Activated CD8-positive, alpha-beta memory T cell treated with anti-CD3 and anti-CD28 coated beads, Interleukin-2, amount 10 ng/mL, durations not matched to agents 7 days and 5 days (primary cell): ENCODE measurements at regions not wholly inside any gene's neighbourhood (a gene's known extent, or its start where the extent isn't known, plus 50 kb on each side); places are given as distances from the start of the nearest gene placed in this dataset.
A peak's percentile ranks its signal among the peaks of the same experiment; 100 is the strongest.

Source experiments
- ATAC-seq: fragments of 150-1000 bp; cut with Tn5 transposase; one replicate; pipeline ENCODE4 v1.10.0; 2021; ENCODE audit warnings: moderate library complexity
- CTCF ChIA-PET: fragments of 350-600 bp; sonication (Branson Sonifier 250); formaldehyde crosslinking; loops from one replicate; lab custom pipeline; 2021; ENCODE audit warnings: antibody characterized with exemption; lab: Charles Lee
- DNase-seq: peaks from one replicate; pipeline ENCODE4 v3.0.0-alpha.2; 2020
- H3K27ac Mint-ChIP-seq: one replicate; pipeline ENCODE4 v1.8.0; 2021; ENCODE audit warnings: mild to moderate bottlenecking, mixed read lengths
- H3K27me3 Mint-ChIP-seq: one replicate; pipeline ENCODE4 v1.8.0; 2021; ENCODE audit warnings: mixed read lengths
- H3K36me3 Mint-ChIP-seq: one replicate; pipeline ENCODE4 v1.8.0; 2021; ENCODE audit warnings: mild to moderate bottlenecking, mixed read lengths
- H3K4me1 Mint-ChIP-seq: one replicate; pipeline ENCODE4 v1.8.0; 2021; ENCODE audit warnings: mixed read lengths
- H3K4me3 Mint-ChIP-seq: one replicate; pipeline ENCODE4 v1.8.0; 2021; ENCODE audit warnings: mild to moderate bottlenecking, moderate library complexity, mixed read lengths
- H3K9me3 Mint-ChIP-seq: one replicate; pipeline ENCODE4 v1.8.0; 2022; ENCODE audit warnings: low read depth, mixed read lengths

DNA sequence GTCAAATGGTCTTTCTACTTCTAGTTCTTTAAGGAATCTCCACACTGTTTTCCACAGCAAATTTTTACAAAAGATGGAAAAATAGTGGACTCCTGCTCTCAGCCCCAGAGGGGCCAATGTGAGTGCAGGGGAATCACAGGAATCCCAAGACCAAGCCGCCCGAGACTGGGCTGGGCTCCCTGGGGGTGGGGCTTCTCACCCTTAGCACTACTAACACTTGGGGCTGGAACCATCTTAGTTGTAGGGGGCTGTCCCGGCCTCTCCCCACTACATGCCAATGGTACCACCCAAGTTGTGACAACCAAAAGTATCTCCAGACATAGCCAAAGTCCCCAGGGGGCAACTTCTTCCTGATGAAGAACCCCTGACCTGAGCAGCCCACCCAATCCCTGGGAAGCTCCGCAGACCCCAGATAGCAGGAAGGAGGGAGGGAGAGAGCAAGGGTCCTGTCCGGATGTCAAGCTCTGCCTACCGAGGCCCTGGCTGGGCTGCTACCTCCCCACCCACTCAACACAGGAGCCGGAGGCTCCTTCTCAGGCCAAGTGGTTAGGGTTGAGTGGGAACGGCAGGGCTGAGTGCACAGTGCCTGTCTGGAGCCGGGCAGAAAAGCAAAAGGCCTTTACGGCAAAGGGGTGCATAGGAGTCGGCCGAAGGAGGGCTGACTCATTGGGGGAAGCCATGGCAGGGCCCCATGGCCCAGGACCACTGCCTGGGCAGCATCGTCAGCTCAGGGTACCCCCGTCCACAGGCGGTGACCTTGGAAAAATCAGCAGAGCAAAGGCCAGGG, 122.5 kb upstream of the FGF3 start:
- DNase-seq, result no peak
- Mint-ChIP-seq H3K27me3 (no peaks in the 10 kb centered on the region), H3K27ac (no peak overlapping the region), H3K9me3 (no peaks in the 10 kb centered on the region), H3K36me3 (no peaks in the 10 kb centered on the region), H3K4me3 (no peak overlapping the region), H3K4me1 (no peaks in the 10 kb centered on the region)
- ATAC-seq, result no peak
- CTCF ChIA-PET, result no interaction called here

GRCh38 chr11:69942333-69942820, 123.2 kb upstream of the FGF3 start:
- CTCF ChIA-PET, result no interaction called here
- H3K27me3 Mint-ChIP-seq, result no peaks in the 10 kb centered on the region
- H3K36me3 Mint-ChIP-seq, result no peaks in the 10 kb centered on the region
- no peak overlapping the region for H3K27ac Mint-ChIP-seq
- no peaks in the 10 kb centered on the region for H3K9me3 Mint-ChIP-seq
- no peak for DNase-seq
- no peaks in the 10 kb centered on the region for H3K4me1 Mint-ChIP-seq
- ATAC-seq, result no peak
- H3K4me3 Mint-ChIP-seq, result no peak overlapping the region

DNA sequence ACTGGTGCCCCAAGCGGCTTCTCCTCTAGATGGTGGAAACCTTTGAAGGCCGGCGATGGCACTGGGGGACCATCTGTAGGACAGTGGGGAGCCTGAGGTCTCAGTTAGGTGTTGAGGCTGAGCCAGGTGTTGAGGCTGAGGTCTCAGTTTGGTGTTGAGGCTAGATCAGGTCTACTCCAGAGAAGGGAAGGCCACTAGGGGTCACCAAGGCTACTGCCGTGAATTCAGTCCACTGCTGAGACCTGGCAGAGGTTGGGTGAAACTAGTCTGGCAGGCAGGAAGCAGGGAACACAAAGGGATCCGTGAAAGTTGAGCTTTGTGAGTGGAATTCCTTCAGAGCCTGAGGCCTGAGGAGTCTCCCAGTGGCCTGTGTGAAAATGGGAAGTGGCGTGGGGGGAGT, 123.8 kb upstream of the FGF3 start:
- CTCF ChIA-PET, result no interaction called here

DNA sequence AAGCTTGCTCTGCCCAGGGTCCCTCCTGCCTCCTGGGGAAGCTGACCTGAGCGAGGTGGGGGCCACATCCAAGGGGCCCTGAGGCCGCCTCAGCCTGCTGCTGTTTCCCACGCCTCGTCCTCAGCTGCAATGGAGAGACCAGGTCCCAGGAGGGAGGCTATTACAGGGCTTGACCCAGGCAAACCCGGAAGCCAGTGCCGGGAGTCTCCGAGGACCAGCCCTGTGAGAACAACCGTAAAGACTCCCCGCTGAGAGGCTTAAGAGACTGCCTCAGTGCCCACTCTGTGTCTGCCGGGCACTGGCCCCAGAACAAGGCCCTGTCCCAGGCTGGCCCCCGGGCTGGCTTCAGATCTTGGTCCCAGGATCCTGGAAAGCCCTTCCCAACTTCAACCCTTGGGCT, 124.3 kb upstream of the FGF3 start:
- Mint-ChIP-seq H3K27ac (no peak overlapping the region), H3K36me3 (no peaks in the 10 kb centered on the region), H3K27me3 (no peaks in the 10 kb centered on the region), H3K9me3 (no peaks in the 10 kb centered on the region), H3K4me1 (no peaks in the 10 kb centered on the region), H3K4me3 (no peak overlapping the region)
- DNase-seq, result no peak
- no peak for ATAC-seq
- CTCF ChIA-PET, result no interaction called here

More for the DNA sequence above, 123.8 kb upstream of the FGF3 start:
- H3K4me3 Mint-ChIP-seq, result no peak overlapping the region
- ATAC-seq (no peak), DNase-seq (no peak)
- H3K4me1 Mint-ChIP-seq, result no peaks in the 10 kb centered on the region
- H3K36me3 Mint-ChIP-seq, result no peaks in the 10 kb centered on the region
- H3K27ac Mint-ChIP-seq, result no peak overlapping the region
- no peaks in the 10 kb centered on the region for H3K9me3 Mint-ChIP-seq
- no peaks in the 10 kb centered on the region for H3K27me3 Mint-ChIP-seq

- CTCF ChIA-PET, result no interaction called here
- H3K4me1 Mint-ChIP-seq, result no peaks in the 10 kb centered on the region
- no peak for DNase-seq
- no peak for ATAC-seq
- no peak overlapping the region for H3K4me3 Mint-ChIP-seq
- no peaks in the 10 kb centered on the region for H3K9me3 Mint-ChIP-seq
- no peak overlapping the region for H3K27ac Mint-ChIP-seq
- no peaks in the 10 kb centered on the region for H3K36me3 Mint-ChIP-seq
- H3K27me3 Mint-ChIP-seq, result no peaks in the 10 kb centered on the region
Observed at GRCh38 chr11:69944146-69944795, 125.1 kb upstream of the FGF3 start.

DNA sequence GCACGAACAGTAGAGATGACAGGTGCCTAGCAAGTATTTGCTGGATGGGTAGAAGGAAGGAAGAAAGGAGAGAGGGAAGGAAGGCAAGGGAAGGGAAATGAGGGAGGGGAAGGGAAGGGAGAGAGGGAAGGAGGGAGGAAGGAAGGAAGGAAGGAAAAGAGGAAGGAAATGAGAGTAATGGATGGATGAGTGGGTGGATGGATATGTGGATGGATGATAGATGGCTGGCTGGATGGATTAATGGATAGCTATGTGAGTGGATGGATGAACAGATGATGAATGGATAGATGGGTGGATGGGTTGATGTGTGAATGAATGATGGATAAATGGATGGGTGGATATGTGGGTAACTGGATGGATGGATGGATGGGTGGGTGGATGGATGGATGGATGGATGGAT, 125.9 kb upstream of the FGF3 start:
- H3K36me3 Mint-ChIP-seq, result no peaks in the 10 kb centered on the region
- no peak overlapping the region for H3K4me3 Mint-ChIP-seq
- H3K9me3 Mint-ChIP-seq, result no peaks in the 10 kb centered on the region
- no peaks in the 10 kb centered on the region for H3K4me1 Mint-ChIP-seq
- ATAC-seq (no peak), DNase-seq (no peak)
- no peak overlapping the region for H3K27ac Mint-ChIP-seq
- no peaks in the 10 kb centered on the region for H3K27me3 Mint-ChIP-seq
- CTCF ChIA-PET, result no interaction called here

DNA sequence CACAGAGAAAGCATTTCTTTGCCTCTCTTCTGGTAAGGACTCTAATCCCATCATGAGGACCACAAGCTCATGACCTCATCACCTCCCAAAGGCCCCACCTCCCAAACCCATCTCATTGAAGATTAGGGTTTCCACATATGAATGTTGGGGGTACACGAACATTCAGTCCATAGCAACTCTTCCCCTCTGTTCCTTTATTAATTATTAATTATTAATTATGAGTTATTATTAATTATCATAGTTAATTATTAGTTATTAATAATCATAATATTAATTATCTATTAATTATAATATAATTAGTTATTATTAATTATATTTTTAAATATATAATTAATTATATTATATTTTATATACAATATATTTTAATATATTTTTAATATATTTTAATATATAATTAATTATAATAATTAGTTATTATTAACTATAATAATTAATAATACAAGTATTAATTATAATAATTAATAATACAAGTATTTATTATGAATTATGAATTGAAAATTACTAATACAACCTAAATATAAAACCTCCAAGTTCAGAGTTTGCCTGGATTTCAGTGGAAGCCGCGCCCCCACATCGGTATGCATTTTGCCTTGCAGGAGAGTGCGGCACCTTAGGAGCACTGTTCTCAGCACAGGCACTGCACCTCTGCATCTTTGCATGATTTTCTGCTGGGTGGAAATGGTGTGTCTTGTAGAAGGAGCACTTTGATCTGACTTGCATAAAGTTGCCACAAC, 128.0 kb upstream of the FGF3 start:
- ATAC-seq, result no peak
- no peaks in the 10 kb centered on the region for H3K9me3 Mint-ChIP-seq

DNA sequence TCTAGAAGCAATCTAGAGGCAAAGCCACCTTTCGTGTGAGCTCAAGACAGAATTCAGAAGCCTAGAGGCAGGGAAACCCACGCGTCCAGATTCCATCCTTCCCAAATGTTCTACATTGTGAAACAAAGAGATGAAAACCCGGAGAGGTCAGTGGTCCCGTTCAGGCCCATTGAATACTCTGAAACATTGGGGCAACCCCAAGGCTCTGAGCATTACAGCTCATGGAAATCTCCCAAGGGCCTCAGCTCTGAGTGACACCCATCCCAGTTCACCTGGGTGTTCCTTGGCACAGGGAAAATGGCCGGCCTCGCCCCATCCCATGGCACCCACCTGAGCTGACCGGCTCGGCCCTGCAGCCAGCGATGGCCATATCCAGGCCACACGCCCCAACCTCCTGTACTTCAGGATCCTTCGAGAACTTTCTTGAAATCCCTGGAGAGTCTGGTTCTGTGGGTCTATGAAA, 128.6 kb upstream of the FGF3 start:
- Mint-ChIP-seq H3K27me3 (no peaks in the 10 kb centered on the region), H3K27ac (no peak overlapping the region), H3K36me3 (no peaks in the 10 kb centered on the region), H3K4me3 (no peak overlapping the region), H3K4me1 (no peaks in the 10 kb centered on the region), H3K9me3 (no peaks in the 10 kb centered on the region)
- DNase-seq (no peak), ATAC-seq (no peak)
- CTCF ChIA-PET, result interaction anchor here (1.0 kb wide), 1 partner anchor 10 kb away, joined by 3 read pairs; no protein-coding TSS in a partner anchor

More for the DNA sequence above, 128.0 kb upstream of the FGF3 start:
- H3K36me3 Mint-ChIP-seq, result no peaks in the 10 kb centered on the region
- DNase-seq, result no peak
- CTCF ChIA-PET, result interaction anchor here (1.0 kb wide), 1 partner anchor 10 kb away, joined by 3 read pairs; no protein-coding TSS in a partner anchor
- no peaks in the 10 kb centered on the region for H3K4me1 Mint-ChIP-seq
- H3K27ac Mint-ChIP-seq, result no peak overlapping the region
- no peaks in the 10 kb centered on the region for H3K27me3 Mint-ChIP-seq
- no peak overlapping the region for H3K4me3 Mint-ChIP-seq

DNA sequence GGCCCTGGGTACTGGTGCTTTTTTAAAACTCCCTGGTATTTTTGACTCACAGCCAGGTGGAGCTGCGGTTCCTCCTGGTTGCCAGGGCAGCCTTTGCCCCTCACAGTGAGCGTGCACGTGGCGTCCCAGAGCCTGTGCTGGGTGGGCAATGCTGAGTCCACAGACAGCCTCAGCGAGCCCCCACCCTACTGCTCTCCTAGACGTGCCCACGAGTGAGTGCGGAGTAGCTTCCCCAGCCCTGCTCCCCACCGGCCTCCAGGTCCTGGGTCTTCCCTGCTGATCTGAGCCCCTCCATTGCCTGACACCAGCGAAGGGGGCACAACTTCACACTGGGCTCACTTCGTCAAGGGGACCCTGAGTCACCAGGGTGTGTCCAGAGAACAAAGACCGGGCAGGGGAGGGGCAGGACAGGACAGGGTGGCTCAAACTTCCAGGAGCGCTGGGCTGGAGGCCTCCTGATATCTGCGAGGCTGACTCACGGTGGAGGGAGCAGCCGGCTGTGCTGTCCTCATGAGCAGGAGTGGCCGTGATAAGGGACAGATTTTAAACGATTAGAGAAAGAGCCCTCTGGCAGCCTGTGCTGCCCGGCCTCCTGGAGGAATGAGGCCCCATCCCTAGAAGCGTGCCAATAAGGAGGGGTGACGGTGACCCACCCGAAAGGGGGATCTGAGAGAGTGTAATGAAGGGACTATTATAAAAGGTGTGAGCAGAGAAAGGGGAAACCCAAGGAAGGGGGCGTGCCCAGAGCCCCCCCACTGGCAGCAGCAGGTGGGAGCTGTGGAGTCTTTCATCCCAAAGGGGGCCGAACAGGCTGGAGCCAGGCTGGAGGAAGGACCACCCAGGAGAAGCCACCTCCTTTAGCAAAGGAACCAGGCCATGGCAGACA, 129.3 kb upstream of the FGF3 start:
- Mint-ChIP-seq H3K9me3 (no peaks in the 10 kb centered on the region), H3K27me3 (no peaks in the 10 kb centered on the region), H3K27ac (no peak overlapping the region), H3K4me1 (no peaks in the 10 kb centered on the region), H3K36me3 (no peaks in the 10 kb centered on the region), H3K4me3 (no peak overlapping the region)
- ATAC-seq (no peak), DNase-seq (no peak)
- CTCF ChIA-PET, result interaction anchor here (1.0 kb wide), 1 partner anchor 9 kb away, joined by 3 read pairs; no protein-coding TSS in a partner anchor

GRCh38 chr11:69949327-69949726, 128.8 kb upstream of the ANO1 start:
- Mint-ChIP-seq H3K27me3 (no peaks in the 10 kb centered on the region), H3K27ac (no peak overlapping the region), H3K9me3 (no peaks in the 10 kb centered on the region), H3K4me1 (no peaks in the 10 kb centered on the region), H3K4me3 (no peak overlapping the region), H3K36me3 (no peaks in the 10 kb centered on the region)
- CTCF ChIA-PET, result no interaction called here
- no peak for DNase-seq
- no peak for ATAC-seq

GRCh38 chr11:69950120-69950519, 128.0 kb upstream of the ANO1 start:
- ATAC-seq (no peak), DNase-seq (peak; percentile 46)
- Mint-ChIP-seq H3K27ac (no peak overlapping the region), H3K9me3 (no peaks in the 10 kb centered on the region), H3K4me3 (no peak overlapping the region), H3K36me3 (no peaks in the 10 kb centered on the region), H3K4me1 (no peaks in the 10 kb centered on the region), H3K27me3 (no peaks in the 10 kb centered on the region)
- CTCF ChIA-PET, result no interaction called here

DNA sequence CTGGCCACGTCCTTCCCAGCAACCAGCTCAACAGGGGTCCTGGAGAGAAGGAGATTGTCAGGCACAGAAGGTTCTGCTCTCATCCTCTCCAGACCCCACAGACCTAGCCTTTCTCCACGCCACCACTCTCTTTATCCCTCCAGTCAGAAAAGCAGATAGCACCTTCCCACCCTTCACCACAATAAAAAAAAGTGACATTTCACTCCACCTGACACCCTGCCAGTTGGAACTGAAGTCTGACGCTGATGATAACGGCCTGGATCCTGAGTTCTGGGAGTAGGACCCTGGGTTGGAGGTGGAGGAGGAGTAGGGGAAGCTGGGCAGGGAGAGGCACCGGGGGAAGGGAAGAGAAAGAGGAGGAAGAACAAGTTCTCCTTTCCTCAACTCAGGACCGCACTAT, 127.5 kb upstream of the ANO1 start:
- Mint-ChIP-seq H3K4me3 (no peak overlapping the region), H3K27ac (no peak overlapping the region), H3K4me1 (no peaks in the 10 kb centered on the region), H3K27me3 (no peaks in the 10 kb centered on the region), H3K36me3 (no peaks in the 10 kb centered on the region), H3K9me3 (no peaks in the 10 kb centered on the region)
- DNase-seq (no peak), ATAC-seq (no peak)
- CTCF ChIA-PET, result no interaction called here

DNA sequence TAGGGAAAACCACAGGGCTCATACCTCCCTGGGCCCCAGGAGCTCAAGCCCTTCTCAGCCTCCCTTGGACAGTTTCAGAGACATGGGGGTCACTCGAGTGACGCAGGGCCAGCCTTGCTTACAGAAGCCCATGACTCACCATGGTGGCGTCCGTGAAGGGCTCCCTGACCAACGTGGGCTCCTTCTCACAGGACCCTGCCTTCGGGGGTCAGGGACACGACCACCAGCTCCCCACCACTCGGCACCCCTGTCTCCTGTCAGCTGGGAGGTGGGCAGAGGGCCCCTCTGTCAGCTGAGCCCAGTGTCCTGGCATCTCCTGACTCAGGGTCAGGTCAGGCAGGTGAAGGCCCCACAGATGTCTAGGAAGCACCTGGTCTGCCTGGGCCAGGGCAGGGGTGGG, 126.3 kb upstream of the ANO1 start:
- H3K4me1 Mint-ChIP-seq, result no peaks in the 10 kb centered on the region
- ATAC-seq, result no peak
- H3K36me3 Mint-ChIP-seq, result no peaks in the 10 kb centered on the region
- no peaks in the 10 kb centered on the region for H3K9me3 Mint-ChIP-seq
- H3K4me3 Mint-ChIP-seq, result no peak overlapping the region
- CTCF ChIA-PET, result no interaction called here
- DNase-seq, result no peak
- H3K27me3 Mint-ChIP-seq, result no peaks in the 10 kb centered on the region
- no peak overlapping the region for H3K27ac Mint-ChIP-seq
